CD8-positive, alpha-beta memory T cell (primary cell): ENCODE measurements at regions not wholly inside any gene's neighbourhood (a gene's known extent, or its start where the extent isn't known, plus 50 kb on each side); places are given as distances from the start of the nearest gene placed in this dataset.
"Not testable (repeated sequence)": the region's sequence is repeated elsewhere in the genome, so short reads cannot be mapped to it uniquely, and the experiment has no call there.

Source experiments
- CTCF ChIA-PET: fragments of 350-600 bp; sonication (Branson Sonifier 250); formaldehyde crosslinking; loops from one replicate; lab custom pipeline; 2021; ENCODE audit warnings: antibody characterized with exemption; lab: Charles Lee
- POLR2A ChIA-PET: fragments of 350-600 bp; sonication (Branson Sonifier 250); formaldehyde crosslinking; loops from one replicate; lab custom pipeline; 2021; ENCODE audit warnings: antibody characterized with exemption; lab: Charles Lee
- DNase-seq, 5 donors: peaks; one replicate each; pipeline versions ENCODE4 v3.0.0 to v3.0.0-alpha.2; 2020 to 2022; ENCODE audit warnings: mixed read lengths in 1 of 5
- H3K27ac ChIP-seq: one replicate; pipeline ENCODE4 v1.7.0; 2013; ENCODE audit warnings: low read depth, mild to moderate bottlenecking, low read length, moderate library complexity
- H3K27me3 ChIP-seq: 2 replicates; pipeline ENCODE4 v1.7.0; 2013; ENCODE audit warnings: low read length, mild to moderate bottlenecking; ENCODE audit not compliant: insufficient read depth, poor library complexity, severe bottlenecking
- H3K36me3 ChIP-seq: 2 replicates; pipeline ENCODE4 v1.7.0; 2013; ENCODE audit warnings: mild to moderate bottlenecking, low read length, moderate library complexity; ENCODE audit not compliant: insufficient read depth
- H3K4me1 ChIP-seq: 2 replicates; pipeline ENCODE4 v1.7.0; 2013; ENCODE audit warnings: mild to moderate bottlenecking, low read length, moderate library complexity; ENCODE audit not compliant: insufficient read depth
- H3K4me3 ChIP-seq: 2 replicates; pipeline ENCODE4 v1.7.0; 2013; ENCODE audit warnings: mild to moderate bottlenecking, low read length
- H3K9me3 ChIP-seq: 2 replicates; pipeline ENCODE4 v1.7.0; 2013; ENCODE audit warnings: mild to moderate bottlenecking, low read length
- H3K27ac Mint-ChIP-seq, 8 donors: one replicate each; pipeline ENCODE4 v1.8.0; 2020 to 2021; ENCODE audit warnings: mixed read lengths in 8 of 8, mild to moderate bottlenecking in 6 of 8, inconsistent platforms in 3 of 8, moderate library complexity in 3 of 8
- H3K27me3 Mint-ChIP-seq, 2 donors: one replicate each; pipeline ENCODE4 v1.8.0; 2020 to 2021; ENCODE audit warnings: mixed read lengths in 2 of 2, mild to moderate bottlenecking in 1 of 2, moderate library complexity in 1 of 2
- H3K36me3 Mint-ChIP-seq, 3 donors: one replicate each; pipeline ENCODE4 v1.8.0; 2020 to 2021; ENCODE audit warnings: mixed read lengths in 3 of 3, inconsistent platforms in 1 of 3, mild to moderate bottlenecking in 1 of 3
- H3K4me1 Mint-ChIP-seq, 3 donors: one replicate each; pipeline ENCODE4 v1.8.0; 2020 to 2021; ENCODE audit warnings: mixed read lengths in 3 of 3, inconsistent platforms in 1 of 3, mild to moderate bottlenecking in 1 of 3
- H3K4me3 Mint-ChIP-seq, 7 donors: one replicate each; pipeline ENCODE4 v1.8.0; 2020 to 2021; ENCODE audit warnings: mixed read lengths in 7 of 7, mild to moderate bottlenecking in 6 of 7, moderate library complexity in 4 of 7, inconsistent platforms in 2 of 7
- H3K9me3 Mint-ChIP-seq, 5 donors: one replicate each; pipeline ENCODE4 v1.8.0; 2020 to 2022; ENCODE audit warnings: mixed read lengths in 5 of 5, mild to moderate bottlenecking in 3 of 5, moderate library complexity in 2 of 5, inconsistent platforms in 1 of 5

DNA sequence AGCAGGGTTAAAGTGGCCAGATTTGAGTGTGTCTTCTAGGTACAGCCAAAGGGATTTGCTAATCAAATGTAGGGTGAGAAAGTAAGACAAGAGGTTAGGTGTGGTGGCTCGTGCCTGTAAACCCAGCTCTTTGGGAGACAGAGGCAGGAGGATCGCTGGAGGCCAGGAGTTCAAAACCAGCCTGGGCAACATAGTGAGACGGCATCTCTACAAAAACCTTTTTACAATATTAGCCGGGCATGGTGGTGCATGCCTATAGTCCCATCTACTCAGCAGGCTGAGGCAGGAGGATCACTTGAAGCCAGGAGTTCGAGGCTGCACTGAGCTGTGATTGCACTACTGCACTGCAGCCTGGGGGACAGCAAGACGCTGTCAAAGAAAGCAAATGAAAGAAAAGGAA lies 294.5 kb downstream of the GOLGA6L6 start:
- H3K27ac ChIP-seq, H3K27ac Mint-ChIP-seq, H3K4me1 ChIP-seq, H3K9me3 Mint-ChIP-seq, H3K9me3 ChIP-seq, DNase-seq, H3K27me3 ChIP-seq, CTCF ChIA-PET, H3K36me3 ChIP-seq, H3K4me3 ChIP-seq, H3K27me3 Mint-ChIP-seq, H3K36me3 Mint-ChIP-seq, H3K4me3 Mint-ChIP-seq, POLR2A ChIA-PET: not testable (repeated sequence)
- H3K4me1 Mint-ChIP-seq, result peaks cover 6 to 18% (median 9%) of the 10 kb centered on the region in 3 donors

DNA sequence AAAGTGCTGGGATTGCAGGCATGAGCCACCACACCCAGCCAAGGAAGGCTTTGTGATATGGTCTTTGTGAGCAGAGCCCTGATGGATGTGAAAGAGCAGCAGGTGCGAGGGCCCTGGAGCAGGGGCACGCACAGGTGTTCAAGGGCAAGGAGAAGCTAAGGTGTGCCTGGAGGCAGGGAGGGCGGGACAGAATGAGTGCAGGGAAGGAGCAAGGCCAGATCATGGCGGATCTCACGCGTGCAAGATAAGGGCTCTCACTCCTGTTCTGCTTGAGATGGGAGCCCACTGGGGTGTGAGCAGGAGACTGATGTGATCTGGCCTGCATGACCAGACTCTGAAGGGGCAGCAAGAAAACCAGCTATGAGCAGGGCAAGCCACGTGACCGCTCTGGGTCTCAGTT lies 295.0 kb downstream of the GOLGA6L6 start:
- H3K36me3 Mint-ChIP-seq, H3K27ac Mint-ChIP-seq, H3K9me3 Mint-ChIP-seq, H3K27ac ChIP-seq, H3K4me1 ChIP-seq, DNase-seq, H3K36me3 ChIP-seq, H3K27me3 ChIP-seq, CTCF ChIA-PET, H3K9me3 ChIP-seq, POLR2A ChIA-PET, H3K27me3 Mint-ChIP-seq, H3K4me3 Mint-ChIP-seq, H3K4me3 ChIP-seq: not testable (repeated sequence)
- H3K4me1 Mint-ChIP-seq, result peaks cover 6 to 18% (median 9%) of the 10 kb centered on the region in 3 donors

GRCh38 chr15:20245856-20246255 lies 295.7 kb downstream of the GOLGA6L6 start:
- H3K36me3 Mint-ChIP-seq, H3K27me3 Mint-ChIP-seq, H3K9me3 Mint-ChIP-seq, H3K4me3 Mint-ChIP-seq, CTCF ChIA-PET, H3K9me3 ChIP-seq, POLR2A ChIA-PET, DNase-seq, H3K4me1 ChIP-seq, H3K27ac ChIP-seq, H3K27me3 ChIP-seq, H3K4me3 ChIP-seq, H3K36me3 ChIP-seq, H3K27ac Mint-ChIP-seq: not testable (repeated sequence)
- H3K4me1 Mint-ChIP-seq, result peaks cover 6 to 18% (median 9%) of the 10 kb centered on the region in 3 donors

DNA sequence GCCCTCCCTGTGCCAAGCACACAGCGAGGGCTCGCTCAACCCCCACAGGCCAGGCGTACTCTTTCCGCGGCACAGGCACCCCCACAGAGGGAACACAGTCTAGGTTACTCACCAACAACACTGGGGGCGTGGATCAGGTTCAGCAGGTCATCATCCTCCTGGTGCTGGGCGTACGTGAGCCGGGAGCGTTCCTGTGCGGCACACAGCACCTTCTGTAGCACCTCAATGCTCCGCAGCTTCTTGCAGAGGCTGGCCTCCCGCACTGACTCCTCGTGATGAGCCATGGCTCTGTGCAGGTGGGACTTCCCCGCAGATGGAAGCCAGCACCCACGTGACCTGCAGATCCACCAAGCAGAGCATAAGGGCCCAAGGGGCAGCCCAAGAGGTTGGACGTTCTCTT lies 296.8 kb downstream of the GOLGA6L6 start:
- H3K27ac Mint-ChIP-seq, H3K27me3 ChIP-seq, DNase-seq, H3K4me3 ChIP-seq, H3K36me3 ChIP-seq, H3K36me3 Mint-ChIP-seq, H3K4me1 ChIP-seq, H3K27ac ChIP-seq, H3K9me3 ChIP-seq, H3K4me3 Mint-ChIP-seq, H3K27me3 Mint-ChIP-seq, CTCF ChIA-PET, H3K9me3 Mint-ChIP-seq, POLR2A ChIA-PET: not testable (repeated sequence)
- H3K4me1 Mint-ChIP-seq, result peaks cover 5 to 15% (median 8%) of the 10 kb centered on the region in 3 donors

DNA sequence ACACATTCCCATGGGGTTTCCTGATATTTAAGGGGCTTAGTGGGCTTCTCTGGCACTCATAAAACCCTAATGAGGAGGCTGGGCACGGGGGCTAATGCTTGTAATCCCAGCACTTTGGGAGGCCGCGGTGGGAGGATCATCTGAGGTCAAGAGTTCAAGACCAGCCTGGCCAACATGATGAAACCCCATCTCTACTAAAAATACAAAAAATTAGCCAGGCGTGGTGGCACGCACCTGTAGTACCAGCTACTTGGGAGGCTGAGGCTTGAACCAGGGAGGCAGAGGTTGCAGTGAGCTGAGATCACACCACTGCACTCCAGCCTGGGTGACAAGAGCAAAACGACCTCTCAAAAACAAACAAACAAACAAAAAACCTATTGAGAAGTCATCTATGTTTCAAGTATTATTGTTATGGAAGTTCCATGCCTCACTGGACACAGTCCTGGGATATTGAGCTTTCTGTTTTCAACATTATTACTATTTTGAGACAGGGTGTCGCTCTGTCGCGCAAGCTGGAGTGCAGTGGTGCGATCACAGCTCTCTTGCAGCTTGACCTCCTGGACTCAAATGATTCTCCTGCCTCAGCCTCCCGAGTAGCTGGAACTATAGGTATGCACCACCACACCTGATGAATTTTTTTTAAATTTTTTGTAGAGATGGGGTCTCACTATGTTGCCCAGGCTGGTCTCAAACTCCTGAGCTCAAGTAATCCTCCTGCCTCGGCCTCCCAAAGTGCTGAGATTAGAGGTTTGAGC lies 297.9 kb downstream of the GOLGA6L6 start:
- H3K27me3 ChIP-seq, H3K4me1 Mint-ChIP-seq, H3K27ac ChIP-seq, DNase-seq, H3K9me3 ChIP-seq, H3K27ac Mint-ChIP-seq, CTCF ChIA-PET, H3K4me1 ChIP-seq, H3K36me3 Mint-ChIP-seq, H3K36me3 ChIP-seq, H3K4me3 ChIP-seq, H3K4me3 Mint-ChIP-seq, H3K27me3 Mint-ChIP-seq, H3K9me3 Mint-ChIP-seq, POLR2A ChIA-PET: not testable (repeated sequence)

DNA sequence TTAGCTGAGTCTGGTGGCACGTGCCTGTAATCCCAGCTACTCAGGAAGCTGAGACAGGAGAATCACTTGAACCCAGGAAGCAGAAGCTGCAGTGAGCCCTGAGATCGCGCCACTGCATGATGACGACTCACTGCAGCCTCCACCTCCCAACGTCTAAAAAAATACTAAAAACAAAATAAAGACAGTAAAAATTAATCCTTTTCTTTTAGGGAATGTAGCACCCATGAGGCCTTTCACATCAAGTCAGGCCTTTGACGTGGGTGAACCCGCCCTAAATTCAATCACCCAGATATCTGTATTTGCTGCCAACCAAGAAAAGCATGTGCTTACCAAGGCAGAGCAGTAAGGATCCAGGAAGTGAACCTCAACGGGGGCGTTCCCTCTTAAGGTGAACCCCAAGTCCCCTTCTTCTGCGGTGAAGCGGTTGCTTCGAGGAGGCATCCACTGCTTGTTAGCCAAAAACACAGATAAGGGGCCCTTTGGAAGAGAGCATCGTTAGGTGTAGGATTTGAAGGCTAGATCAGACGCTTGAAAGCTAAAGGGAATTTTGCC lies 301.2 kb downstream of the GOLGA6L6 start:
- H3K27ac ChIP-seq, H3K27me3 ChIP-seq, POLR2A ChIA-PET, H3K36me3 ChIP-seq, H3K4me3 Mint-ChIP-seq, CTCF ChIA-PET, DNase-seq, H3K36me3 Mint-ChIP-seq, H3K27me3 Mint-ChIP-seq, H3K4me1 ChIP-seq, H3K9me3 Mint-ChIP-seq, H3K4me1 Mint-ChIP-seq, H3K27ac Mint-ChIP-seq, H3K9me3 ChIP-seq, H3K4me3 ChIP-seq: not testable (repeated sequence)

- H3K27ac ChIP-seq, H3K9me3 Mint-ChIP-seq, H3K36me3 ChIP-seq, CTCF ChIA-PET, H3K9me3 ChIP-seq, POLR2A ChIA-PET, H3K4me1 Mint-ChIP-seq, H3K36me3 Mint-ChIP-seq, H3K4me1 ChIP-seq, H3K27me3 Mint-ChIP-seq, H3K4me3 ChIP-seq, H3K27me3 ChIP-seq, DNase-seq, H3K4me3 Mint-ChIP-seq, H3K27ac Mint-ChIP-seq: not testable (repeated sequence)
Observed at GRCh38 chr15:20239186-20239585, 302.4 kb downstream of the GOLGA6L6 start.

DNA sequence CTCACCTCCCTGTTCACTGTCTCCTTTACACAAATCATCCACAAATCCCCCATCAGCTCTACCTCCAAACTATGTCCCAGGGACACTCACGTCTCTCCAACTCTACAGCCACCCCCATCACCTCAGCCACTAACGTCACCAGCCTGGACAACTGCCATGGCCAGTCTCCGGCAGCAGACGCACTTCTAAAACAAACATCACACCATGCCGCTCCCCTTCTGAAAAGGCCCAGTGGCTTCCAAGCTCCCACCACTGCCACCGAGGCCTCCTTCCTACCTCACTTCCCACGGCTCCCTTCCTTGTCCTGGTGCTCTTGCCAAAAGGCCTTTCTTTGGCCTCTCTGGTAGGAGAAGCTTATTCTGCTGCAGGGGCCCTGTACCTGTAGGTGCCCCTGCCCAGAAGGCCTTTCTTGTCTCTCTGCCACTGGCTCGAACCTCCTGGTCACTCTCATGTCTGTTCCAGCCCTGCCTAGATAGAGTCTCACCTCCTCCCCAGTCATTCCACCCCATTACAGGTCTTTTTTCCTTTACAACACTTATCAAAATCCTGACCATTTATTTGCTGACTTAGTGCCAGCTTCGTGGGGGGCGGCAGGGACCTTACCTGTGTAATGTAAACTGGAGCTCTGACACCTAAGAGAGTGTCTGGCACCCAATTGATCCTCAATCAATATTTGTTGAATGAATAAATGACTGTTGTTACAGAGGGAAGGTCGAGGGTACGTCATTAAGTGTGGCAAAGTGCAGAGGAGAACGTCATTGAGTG lies 304.2 kb downstream of the GOLGA6L6 start:
- H3K4me3 Mint-ChIP-seq, DNase-seq, H3K36me3 Mint-ChIP-seq, H3K27ac ChIP-seq, H3K4me3 ChIP-seq, H3K27ac Mint-ChIP-seq, H3K4me1 ChIP-seq, POLR2A ChIA-PET, H3K27me3 Mint-ChIP-seq, H3K9me3 ChIP-seq, H3K27me3 ChIP-seq, H3K4me1 Mint-ChIP-seq, H3K36me3 ChIP-seq, H3K9me3 Mint-ChIP-seq, CTCF ChIA-PET: not testable (repeated sequence)
